Upper lobe of left lung (tissue), 6 donors: ENCODE measurements at regions not wholly inside any gene's neighbourhood (a gene's known extent, or its start where the extent isn't known, plus 50 kb on each side); places are given as distances from the start of the nearest gene placed in this dataset.

Experiments
- ATAC-seq, 2 donors: fragments of 200-7000 bp; cut with Tn5 transposase; one replicate each; pipeline ENCODE4 v1.9.1; 2022; ENCODE audit warnings: mild to moderate bottlenecking in 2 of 2, moderate library complexity in 2 of 2; ENCODE audit not compliant: low FRiP score in 2 of 2
- DNase-seq, 2 donors: peaks; one replicate each; pipeline ENCODE4 v3.0.0-alpha.2; 2019 to 2020
- H3K27ac ChIP-seq, 4 donors: fragments of 200-600 bp; sonication (generic); one replicate each; pipeline ENCODE4 v1.5.1; 2016 to 2019
- H3K27me3 ChIP-seq, 4 donors: fragments of 200-600 bp; sonication (generic); one replicate each; pipeline ENCODE4 v1.5.1; 2017 to 2019
- H3K36me3 ChIP-seq, 4 donors: fragments of 200-600 bp; sonication (generic); one replicate each; pipeline ENCODE4 v1.5.1; 2016 to 2019
- H3K4me1 ChIP-seq, 4 donors: fragments of 200-600 bp; sonication (generic); one replicate each; pipeline ENCODE4 v1.5.1; 2018 to 2019
- H3K4me3 ChIP-seq, 4 donors: fragments of 200-600 bp; sonication (generic); one replicate each; pipeline ENCODE4 v1.5.1; 2017 to 2019; ENCODE audit warnings: mild to moderate bottlenecking in 2 of 4, moderate library complexity in 1 of 4
- H3K9me3 ChIP-seq, 4 donors: fragments of 200-600 bp; sonication (generic); one replicate each; pipeline ENCODE4 v1.5.1; 2018 to 2019
- CTCF ChIP-seq, 6 experiments: fragments of 450-650 bp in 4 of 6; fragments of 200-600 bp in 2 of 6; sonication (generic) in 2 of 6; IDR thresholded peaks; one replicate each; pipeline ENCODE4 v1.5.1; 2016 to 2019; ENCODE audit warnings: antibody characterized with exemption in 6 of 6
- EP300 ChIP-seq, 4 donors: sonication (generic); formaldehyde crosslinking; IDR thresholded peaks; one replicate each; pipeline ENCODE4 v1.5.1; 2017; ENCODE audit warnings: antibody characterized with exemption in 4 of 4, control low read depth in 2 of 4
- POLR2A ChIP-seq, 4 donors: fragments of 450-650 bp; IDR thresholded peaks; one replicate each; pipeline ENCODE4 v1.5.1; 2016 to 2017; ENCODE audit warnings: antibody characterized with exemption in 4 of 4, mild to moderate bottlenecking in 2 of 4
- POLR2AphosphoS5 ChIP-seq, 2 donors: sonication (generic); formaldehyde crosslinking; IDR thresholded peaks; one replicate each; pipeline ENCODE4 v1.5.1; 2017; ENCODE audit warnings: antibody characterized with exemption in 2 of 2
- WGBS, 2 donors: methylation state at CpG; one replicate each; pipeline ENCODE4 v1.1.5; 2017 to 2018; 5-methylcytosine and 5-hydroxymethylcytosine counted together
- donor health status: DM: no; HTN: no; CAD: no; lungs with moderate emphysema.
- donor health status: DM: no; HTN: yes; CAD: no; lungs with severe emphysema.

- Histone ChIP-seq H3K4me3 (no peak overlapping the region), H3K9me3 (no peaks in the 10 kb centered on the region), H3K4me1 (peaks cover 17 to 25% (median 23%) of the 10 kb centered on the region in 4 donors), H3K27ac (no peak overlapping the region), H3K27me3 (no peaks in the 10 kb centered on the region), H3K36me3 (no peaks in the 10 kb centered on the region)
- 91 to 100% methylated on average over 1 of the region's 1 CpG for WGBS, 2 donors
- no peak for TF ChIP-seq POLR2AphosphoS5 (IDR thresholded peaks at IDR 0.05)
- TF ChIP-seq CTCF (IDR thresholded peaks at IDR 0.05) = no peak
- no peak for TF ChIP-seq POLR2A (IDR thresholded peaks at IDR 0.05)
- TF ChIP-seq EP300 (IDR thresholded peaks at IDR 0.05) = no peak
- ATAC-seq = no peak
- DNase-seq = no peak
Measured at GRCh38 chr13:44298314-44298713, 75.3 kb upstream of the SERP2 start.

- DNase-seq = no peak
- no peaks in the 10 kb centered on the region for H3K9me3 ChIP-seq
- WGBS, 2 donors = 82 to 88% methylated on average over 5 of the region's 5 CpGs
- TF ChIP-seq POLR2AphosphoS5 (IDR thresholded peaks at IDR 0.05) (no peak), POLR2A (IDR thresholded peaks at IDR 0.05) (no peak), CTCF (IDR thresholded peaks at IDR 0.05) (no peak), EP300 (IDR thresholded peaks at IDR 0.05) (no peak)
- no peak for ATAC-seq
- H3K4me3 ChIP-seq = no peak overlapping the region
- H3K36me3 ChIP-seq = no peaks in the 10 kb centered on the region
- no peaks in the 10 kb centered on the region for H3K27me3 ChIP-seq
- no peak overlapping the region for H3K27ac ChIP-seq
- peaks cover 8 to 18% (median 16%) of the 10 kb centered on the region in 4 donors for H3K4me1 ChIP-seq
Measured at GRCh38 chr13:44299152-44299943, 74.3 kb upstream of the SERP2 start.

- DNase-seq = peak in 1 of 2 donors; percentile 66
- ATAC-seq = peak; percentile 54 to 84
- H3K9me3 ChIP-seq = no peaks in the 10 kb centered on the region
- H3K4me3 ChIP-seq = no peak overlapping the region
- H3K36me3 ChIP-seq = no peaks in the 10 kb centered on the region
- no peaks in the 10 kb centered on the region for H3K27me3 ChIP-seq
- H3K27ac ChIP-seq = peak overlapping the region; percentile 21 to 68 (median 38)
- 34 to 38% methylated on average over 8 to 9 of the region's 9 CpGs for WGBS, 2 donors
- peaks cover 14 to 24% (median 16%) of the 10 kb centered on the region in 4 donors for H3K4me1 ChIP-seq
- TF ChIP-seq CTCF (IDR thresholded peaks at IDR 0.05) = peak in 3 of 6 experiments; percentile 9 to 28 (median 9)
- peak in 1 of 4 donors; percentile 57 for TF ChIP-seq EP300 (IDR thresholded peaks at IDR 0.05)
- peak; percentile 29 to 37 for TF ChIP-seq POLR2AphosphoS5 (IDR thresholded peaks at IDR 0.05)
- TF ChIP-seq POLR2A (IDR thresholded peaks at IDR 0.05) = no peak
Measured at GRCh38 chr13:44300895-44301638, 72.6 kb upstream of the SERP2 start.

- no peak for TF ChIP-seq CTCF (IDR thresholded peaks at IDR 0.05)
- TF ChIP-seq EP300 (IDR thresholded peaks at IDR 0.05) = no peak
- no peak for TF ChIP-seq POLR2AphosphoS5 (IDR thresholded peaks at IDR 0.05)
- TF ChIP-seq POLR2A (IDR thresholded peaks at IDR 0.05) = no peak
- Histone ChIP-seq H3K27me3 (no peaks in the 10 kb centered on the region), H3K9me3 (no peaks in the 10 kb centered on the region), H3K4me3 (no peak overlapping the region), H3K4me1 (peaks cover 19 to 28% (median 22%) of the 10 kb centered on the region in 4 donors), H3K27ac (peak overlapping the region; percentile 21 to 68 (median 38)), H3K36me3 (no peaks in the 10 kb centered on the region)
- ATAC-seq (no peak), DNase-seq (no peak)
- WGBS, 2 donors = 79 to 80% methylated on average over 4 of the region's 4 CpGs
Measured at GRCh38 chr13:44301639-44302015, 72.0 kb upstream of the SERP2 start.
